Dedifferentiated amniotic fluid mesenchymal stem cell (primary cell): ENCODE measurements at regions not wholly inside any gene's neighbourhood (a gene's known extent, or its start where the extent isn't known, plus 50 kb on each side); places are given as distances from the start of the nearest gene placed in this dataset.

ENCODE experiments used
- DNase-seq: peaks from one replicate; pipeline ENCODE4 v3.0.0-alpha.2; 2016; ENCODE audit errors: extremely low spot score

DNA sequence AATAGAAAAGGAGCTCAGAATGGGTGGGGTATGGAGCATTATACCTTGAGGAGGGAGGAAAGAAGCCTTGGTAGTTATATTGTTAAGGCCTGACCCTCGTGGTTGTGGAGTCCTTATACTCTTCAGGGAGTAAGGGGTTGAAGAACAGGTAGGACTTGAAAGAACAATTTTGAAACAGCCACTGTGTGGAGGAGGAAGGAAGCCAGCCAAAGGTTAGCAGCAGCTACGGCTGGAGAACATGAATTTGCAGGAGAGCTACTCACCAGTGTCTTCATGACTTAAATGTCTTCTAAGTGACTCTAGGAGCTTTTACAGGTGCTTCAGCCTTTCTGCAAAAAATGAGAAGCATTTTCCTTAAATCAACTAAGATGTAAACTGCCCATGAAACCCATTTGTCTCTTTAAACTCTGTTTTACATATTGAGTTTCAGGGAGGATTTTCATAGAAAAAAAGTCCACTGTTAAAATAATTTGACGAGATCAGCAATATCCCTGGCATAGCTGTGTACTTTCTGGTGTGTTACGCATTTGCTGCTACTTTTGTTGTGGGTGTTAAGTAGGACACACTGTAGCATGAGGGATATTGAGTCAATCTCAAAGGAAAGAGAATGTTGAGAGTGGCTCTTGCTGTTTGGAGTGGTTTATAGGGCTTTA lies 110.6 kb upstream of the ELL2 start:
- DNase-seq = no peak

DNA sequence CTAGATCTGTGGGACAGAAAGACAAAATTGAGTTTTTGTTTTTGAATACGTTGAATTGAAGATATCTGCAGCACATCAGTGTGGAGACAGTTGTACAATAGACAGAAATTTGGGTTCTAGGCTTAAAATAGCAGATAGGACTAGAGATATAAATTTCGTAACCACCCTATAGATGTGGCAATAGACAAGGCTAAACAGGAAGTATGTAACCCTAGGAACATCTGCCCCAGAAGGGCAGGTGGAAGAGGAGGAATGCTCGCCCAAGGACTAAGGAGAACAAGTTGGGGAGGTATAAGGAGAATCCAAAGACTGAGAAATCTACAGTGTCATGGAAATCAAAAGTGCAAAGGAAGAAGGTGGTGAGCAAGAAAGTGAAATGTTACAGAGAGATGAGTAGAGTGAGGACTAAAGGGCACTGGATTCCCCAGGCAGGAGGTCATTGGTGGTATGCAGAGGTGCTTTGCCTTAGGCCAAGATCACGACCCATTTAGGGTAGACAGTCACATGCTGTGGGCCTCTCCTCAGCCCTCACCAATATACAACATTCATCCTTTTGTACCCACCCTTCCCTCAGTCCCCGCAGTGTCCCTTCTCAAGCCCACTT lies 109.1 kb upstream of the ELL2 start:
- DNase-seq = no peak

GRCh38 chr5:96067894-96068614 lies 106.4 kb upstream of the ELL2 start:
- DNase-seq = peak; percentile 77

GRCh38 chr5:96067251-96067650 lies 105.6 kb upstream of the ELL2 start:
- DNase-seq = no peak

- DNase-seq = no peak
Measured at GRCh38 chr5:96066386-96066719, 104.7 kb upstream of the ELL2 start.

DNA sequence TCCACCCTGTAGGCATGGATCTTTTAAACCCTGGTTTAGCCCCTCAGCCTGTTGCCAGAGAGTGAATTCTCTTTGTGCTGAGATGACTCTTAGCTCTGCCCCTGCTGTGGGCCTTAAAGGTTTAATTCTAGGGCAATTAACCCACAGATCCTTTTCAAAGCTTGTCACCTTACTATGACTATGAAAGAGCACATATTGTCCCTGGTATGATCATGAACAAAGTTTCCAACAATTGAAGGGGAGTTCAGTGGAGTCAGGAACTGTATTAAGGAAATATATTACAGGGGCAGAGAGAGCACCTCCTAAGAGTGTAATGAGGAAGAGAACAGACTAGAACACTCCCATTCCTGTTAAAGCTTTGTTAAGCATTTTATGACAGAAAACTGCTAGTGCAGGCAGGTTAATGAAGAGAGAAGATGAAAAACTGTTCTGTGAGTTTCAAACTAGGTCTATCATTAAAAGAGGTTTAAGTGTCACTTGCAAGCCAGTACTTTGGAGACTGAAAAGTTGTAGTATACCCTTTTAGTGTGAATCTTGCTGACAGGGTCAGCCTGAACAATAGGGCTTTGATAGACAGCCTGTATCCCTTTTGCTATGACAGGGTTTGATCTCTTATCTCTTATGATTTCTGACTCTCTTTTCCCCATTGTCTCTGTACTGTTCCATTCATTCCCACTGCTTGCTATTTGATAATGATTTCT lies 104.2 kb upstream of the ELL2 start:
- DNase-seq = no peak

DNA sequence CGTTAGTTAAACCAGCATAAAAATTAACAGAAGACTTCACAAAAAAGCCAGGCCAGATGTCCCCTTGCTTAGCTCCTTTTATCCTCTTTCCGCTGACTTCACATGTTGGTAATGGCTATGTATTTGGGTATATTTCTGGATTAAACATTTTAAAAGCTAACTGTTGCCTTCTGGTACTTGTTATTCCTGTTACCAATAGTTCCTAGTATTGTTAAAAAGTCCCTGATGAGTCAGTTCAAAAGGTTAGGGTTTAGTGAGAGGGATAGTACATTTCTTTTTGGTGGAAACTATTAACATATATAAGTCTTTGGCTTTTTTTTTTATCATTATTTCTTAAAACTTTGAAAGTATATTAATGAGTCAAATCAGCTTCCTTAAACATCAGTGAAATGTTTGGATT lies 103.2 kb upstream of the ELL2 start:
- no peak for DNase-seq

GRCh38 chr5:96062836-96063235 lies 101.2 kb upstream of the ELL2 start:
- DNase-seq = no peak

DNA sequence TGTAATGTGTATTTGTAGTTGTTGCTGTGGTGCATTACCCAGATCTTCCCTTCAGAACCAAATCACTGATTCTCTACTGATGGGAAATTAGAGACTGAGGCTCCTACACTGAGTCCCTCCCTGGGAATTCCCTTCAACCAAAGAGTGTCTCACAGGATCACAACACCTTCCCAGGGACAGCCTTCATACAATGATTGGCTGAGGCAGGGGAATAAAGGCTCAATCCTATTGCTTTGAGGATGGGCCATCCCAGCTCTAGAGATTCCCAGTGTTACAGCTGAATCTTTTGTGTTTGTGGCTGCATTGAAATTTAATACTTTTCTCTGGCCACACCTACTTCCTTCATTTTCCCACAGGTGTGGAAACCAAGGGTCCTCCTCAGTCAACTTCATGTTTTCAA lies 96.4 kb upstream of the ELL2 start:
- no peak for DNase-seq

GRCh38 chr5:96054311-96055030 lies 92.8 kb upstream of the ELL2 start:
- DNase-seq = no peak

- DNase-seq = no peak
Measured at GRCh38 chr5:96053063-96053735, 91.5 kb upstream of the ELL2 start.

GRCh38 chr5:96052374-96052773 lies 90.7 kb upstream of the ELL2 start:
- no peak for DNase-seq

DNA sequence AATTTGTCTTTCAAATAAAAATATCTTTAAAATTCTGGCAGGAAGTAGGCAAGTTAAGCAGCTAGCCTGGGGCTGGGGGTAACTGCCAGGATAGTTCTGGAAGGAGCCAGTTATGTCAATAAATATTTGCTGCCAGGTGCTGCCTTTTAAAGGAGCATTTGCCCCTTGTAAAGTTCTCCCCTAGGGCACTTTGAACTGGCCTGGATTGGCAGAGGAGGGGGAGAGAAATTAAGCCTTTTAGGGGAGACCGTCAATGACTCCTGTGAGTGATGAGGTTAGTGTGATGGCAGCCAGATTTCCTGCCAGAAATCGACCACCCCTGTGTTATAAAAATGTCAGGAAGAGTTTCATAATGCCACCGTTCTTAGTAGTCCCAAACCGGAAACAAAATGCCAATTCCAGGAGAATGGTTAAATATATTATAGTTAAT lies 89.8 kb upstream of the ELL2 start:
- DNase-seq = no peak

DNA sequence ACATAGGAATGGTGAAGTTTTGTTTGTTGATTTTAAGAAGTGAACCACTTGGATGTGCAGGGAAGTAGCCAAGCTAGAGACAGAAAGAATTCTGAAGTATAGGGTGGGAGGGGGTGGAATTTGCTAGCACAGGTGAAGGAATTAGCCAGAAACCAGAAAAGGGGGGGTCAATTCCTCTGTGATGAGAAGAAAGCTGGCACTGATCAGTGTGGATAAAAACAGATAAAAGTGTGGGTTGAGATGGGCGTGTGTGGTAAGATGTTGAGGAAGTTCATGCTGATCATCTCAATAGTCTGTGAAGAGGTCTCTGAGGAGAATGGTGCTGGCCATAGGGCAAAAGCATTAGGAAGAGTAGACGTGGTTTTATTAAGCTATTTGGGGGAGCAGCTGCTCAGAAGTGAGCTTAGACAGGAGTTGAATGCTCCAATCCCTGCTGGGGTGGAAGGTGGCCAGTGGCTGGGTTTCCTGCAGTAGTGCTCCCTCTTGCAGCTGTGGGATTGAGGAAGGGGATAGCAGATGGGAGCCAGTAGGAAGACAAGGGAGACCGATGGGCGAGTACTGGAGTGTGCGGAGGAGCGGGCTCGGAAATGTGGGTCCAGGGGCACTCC lies 88.7 kb upstream of the ELL2 start:
- no peak for DNase-seq

DNA sequence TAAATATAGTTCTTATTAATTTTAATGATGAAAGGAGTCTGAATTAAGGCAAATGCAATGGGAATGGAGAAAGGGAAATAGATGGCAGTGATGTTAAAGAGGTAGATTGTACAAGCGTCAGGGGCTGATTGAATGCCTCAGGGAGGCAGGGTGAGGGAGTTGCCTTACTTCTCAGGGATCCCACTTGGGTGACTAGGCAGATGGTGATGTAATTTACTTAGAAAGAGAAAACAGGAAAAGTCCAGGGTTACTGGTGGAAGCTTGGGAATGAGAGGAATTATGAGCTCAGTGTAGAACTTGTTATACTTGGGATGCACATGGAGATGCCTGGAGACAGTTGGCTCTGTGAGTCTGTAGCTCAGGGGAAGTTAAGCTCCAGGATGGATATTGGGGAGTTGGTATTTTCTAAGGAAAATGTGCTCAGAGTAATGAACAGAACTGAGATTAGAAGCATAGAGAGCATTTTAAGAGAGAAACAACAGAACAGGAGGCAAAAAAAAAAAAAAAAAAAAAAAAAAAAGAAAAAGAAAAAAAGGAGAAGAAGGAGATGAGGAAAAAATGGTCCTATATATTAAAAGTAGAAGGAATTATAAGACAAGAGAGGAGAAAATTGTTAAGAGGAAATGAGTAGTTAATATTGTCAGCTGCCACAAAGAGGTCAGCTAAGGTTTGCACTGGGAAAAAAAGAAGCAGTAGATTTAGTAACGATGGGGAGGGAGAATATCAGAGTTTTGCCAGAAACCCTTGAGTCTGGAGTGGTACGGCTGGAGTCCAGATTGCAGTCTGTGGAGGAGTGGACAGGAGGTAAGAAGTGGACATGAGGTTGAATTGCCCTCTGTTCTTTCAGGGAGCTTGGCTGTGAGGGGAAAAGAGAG lies 88.0 kb upstream of the ELL2 start:
- peak; percentile 62 for DNase-seq

DNA sequence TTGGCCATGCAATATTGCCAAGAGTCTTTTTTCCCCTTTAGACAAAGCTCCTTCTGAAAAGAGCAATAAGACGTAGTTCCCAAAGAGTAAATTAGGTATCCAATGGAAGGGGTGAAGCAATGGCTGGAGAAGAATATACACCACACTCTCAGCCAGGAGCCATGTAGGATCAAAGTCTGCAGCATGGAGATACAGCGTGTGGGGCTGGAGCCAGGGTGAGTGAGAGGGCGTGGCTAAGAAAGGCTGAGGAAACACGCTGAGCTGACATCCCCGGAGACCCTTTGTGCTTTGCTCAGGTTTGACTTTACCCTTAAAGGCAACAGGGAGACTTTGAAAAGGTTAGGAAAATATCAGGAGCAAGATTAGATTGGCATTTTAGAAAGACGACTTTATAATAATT lies 87.1 kb upstream of the ELL2 start:
- DNase-seq = no peak

DNA sequence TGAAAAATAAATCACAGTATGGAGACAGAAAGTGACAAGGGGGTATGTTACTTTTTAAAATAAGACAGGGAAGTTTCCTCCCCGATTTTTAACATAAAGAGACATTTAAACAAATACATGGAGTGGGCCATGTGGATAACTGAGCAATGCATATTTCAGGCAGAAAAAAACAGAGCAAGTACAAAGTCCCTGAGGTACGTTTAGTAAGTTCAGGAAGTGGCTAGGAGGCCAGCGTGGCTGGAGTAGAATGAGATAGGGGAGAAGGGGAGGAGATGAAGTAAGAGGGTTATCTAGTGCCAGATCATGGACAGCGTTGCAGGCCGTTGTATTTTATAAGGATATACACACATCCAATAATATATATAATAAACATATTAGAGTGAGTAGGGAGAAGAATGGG lies 84.2 kb upstream of the ELL2 start:
- no peak for DNase-seq

DNA sequence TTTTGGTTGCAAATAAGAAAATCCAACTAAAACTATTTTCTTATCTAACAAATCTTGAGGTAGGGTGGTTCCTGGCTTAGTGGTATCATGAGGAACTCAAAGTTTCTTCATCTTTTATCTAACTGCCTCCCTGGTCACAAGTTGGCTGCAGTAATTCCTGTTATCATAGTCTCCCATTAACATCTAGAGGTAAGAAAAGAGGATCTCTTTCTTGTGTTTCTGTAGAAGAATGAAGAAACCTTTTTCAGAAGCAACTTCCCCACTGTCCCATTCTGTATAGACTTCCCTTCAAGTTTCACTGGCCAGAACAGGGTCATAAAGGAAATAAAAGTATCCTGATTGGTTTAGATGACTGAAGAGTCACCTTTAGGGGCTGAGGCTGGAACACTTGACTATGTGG lies 81.8 kb upstream of the ELL2 start:
- DNase-seq = no peak

DNA sequence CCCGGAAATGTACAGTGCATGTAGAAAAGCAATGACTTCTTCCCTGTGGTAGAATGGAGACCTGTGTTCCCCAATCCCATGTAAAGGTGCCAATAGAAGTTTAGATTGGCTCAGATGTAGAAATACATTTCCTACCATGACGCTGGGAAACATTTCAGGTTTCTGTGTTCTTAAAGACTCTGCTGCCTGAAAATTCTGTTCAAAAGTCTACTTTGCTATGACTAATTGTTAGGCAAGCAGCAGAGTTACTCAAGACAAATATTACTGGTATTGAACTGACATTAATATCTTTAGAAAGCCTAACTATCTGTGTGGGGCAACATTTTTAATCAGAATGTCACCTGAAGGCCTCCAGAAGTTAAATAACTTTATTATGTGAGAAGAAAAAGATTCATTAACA lies 75.5 kb upstream of the ELL2 start:
- DNase-seq = no peak

GRCh38 chr5:96036301-96036700 lies 74.7 kb upstream of the ELL2 start:
- DNase-seq = no peak
